ENCODE measurements at regions not wholly inside any gene's neighbourhood (a gene's known extent, or its start where the extent isn't known, plus 50 kb on each side); places are given as distances from the start of the nearest gene placed in this dataset.
"Not testable (repeated sequence)": the region's sequence is repeated elsewhere in the genome, so short reads cannot be mapped to it uniquely, and the experiment has no call there.

DNA sequence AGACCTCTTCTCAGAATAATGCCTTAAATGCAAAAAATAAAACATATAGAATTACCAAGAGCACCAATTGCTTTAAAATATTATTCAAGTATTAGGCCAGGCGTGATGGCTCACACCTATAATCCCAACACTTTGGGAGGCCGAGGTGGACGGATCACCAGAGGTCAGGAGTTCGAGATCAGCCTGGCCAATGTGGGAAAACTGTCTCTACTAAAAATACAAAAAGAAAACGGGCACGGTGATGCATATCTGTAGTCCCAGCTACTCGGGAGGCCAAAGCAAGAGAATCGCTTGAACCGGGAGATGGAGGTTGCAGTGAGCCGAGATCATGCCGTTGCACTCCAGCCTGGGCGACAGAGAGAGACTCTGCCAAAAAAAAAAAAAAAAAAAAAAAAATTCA is 55.4 kb upstream of the RAB6C start:
- DNase-seq, result not testable (repeated sequence)

DNA sequence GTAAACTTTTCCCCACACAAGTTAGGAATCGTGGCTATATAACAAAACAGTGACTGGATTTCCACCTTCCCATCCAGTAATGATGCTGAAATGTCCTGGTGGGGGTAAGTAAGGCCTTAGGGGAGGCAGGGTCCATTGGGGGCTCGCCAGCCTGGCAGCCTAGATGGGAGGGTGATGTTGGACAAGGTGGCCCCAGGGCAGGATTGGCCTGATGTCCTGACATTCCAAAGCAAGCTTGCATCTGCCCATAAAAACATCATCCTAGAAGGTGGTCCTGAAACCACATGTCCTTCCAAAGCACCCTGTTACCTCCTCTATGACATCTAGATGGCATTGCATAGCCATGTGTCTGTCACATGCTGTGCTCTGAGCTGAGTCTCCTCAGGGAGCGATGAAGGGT is 54.1 kb upstream of the RAB6C start:
- no peak for DNase-seq

DNA sequence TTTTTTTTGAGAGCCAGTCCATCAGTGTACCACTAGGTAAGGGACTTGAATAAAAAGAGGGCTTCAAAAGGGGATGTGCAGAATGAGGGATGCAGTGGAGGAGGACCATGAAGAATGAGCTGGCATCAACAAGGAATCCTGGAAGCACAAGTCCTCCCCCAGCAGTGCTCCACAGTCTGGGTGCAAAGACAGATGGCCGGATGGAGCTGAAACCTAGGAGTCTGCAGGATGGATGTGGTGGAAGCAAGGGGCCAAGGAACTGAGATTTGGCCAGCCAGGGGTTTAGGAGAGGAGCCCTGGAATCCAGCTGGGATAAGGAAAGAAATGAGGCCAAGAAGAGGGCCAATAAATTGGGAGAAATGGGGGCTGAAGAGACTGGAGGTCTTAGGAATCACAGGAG is 51.8 kb upstream of the RAB6C start:
- no peak for DNase-seq

DNA sequence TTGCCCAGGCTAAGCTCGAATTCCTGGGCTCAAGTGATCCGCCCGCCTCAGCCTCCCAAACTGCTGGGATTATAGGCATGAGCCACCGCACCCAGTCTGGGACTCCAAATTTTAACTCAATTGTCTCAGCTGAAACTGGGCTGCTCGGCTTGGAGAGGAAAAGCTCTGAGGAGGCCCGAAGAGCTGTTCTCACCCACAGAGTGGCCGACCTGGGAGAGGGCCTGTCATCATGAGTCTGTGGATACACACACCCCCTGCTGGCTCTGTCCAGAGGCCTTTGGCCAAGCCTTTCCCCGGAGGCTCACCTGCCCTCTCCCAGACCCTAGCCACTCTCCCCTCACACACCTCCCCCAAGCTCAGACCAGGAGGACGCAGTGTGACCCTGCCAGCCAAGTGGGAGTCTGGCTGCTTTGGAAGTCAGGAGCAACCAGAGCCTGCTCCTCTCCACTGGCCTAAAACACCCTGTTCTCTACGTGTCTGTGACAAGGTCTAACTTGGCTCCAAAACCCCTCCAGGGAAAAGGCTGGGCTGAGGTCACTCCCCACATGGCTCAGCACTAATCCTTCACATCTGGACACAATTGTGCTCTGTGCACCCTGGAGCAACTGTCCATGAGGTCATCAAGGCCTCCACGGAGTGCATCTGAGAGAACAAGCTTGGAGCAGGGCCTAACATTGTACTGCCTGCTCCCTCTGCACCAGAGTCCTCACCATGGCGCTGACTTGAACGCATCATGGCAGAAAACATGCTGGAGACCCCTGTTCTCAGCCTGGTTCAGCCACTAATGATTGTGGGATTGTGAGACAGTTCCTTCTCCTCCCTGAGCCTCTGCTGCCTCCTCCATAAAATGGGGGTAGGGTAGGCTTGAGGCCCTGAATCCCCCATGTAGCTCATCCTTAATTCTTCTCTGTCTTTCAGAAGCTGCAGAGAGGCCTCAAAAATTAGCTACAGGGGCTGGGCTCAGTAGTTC is 49.9 kb upstream of the RAB6C start:
- no peak for DNase-seq

Data from SIG-M5 (cell line).